Testis (tissue), 2 donors: ENCODE measurements at regions not wholly inside any gene's neighbourhood (a gene's known extent, or its start where the extent isn't known, plus 50 kb on each side); places are given as distances from the start of the nearest gene placed in this dataset.

ENCODE experiments used
- CTCF ChIP-seq, 3 experiments: fragments of 450-650 bp in 2 of 3; fragments of 200-600 bp in 1 of 3; sonication (generic) in 1 of 3; IDR thresholded peaks; one replicate each; pipeline ENCODE4 v1.5.1; 2016 to 2019; ENCODE audit warnings: antibody characterized with exemption in 3 of 3, mild to moderate bottlenecking in 2 of 3, moderate library complexity in 1 of 3
- POLR2A ChIP-seq: fragments of 450-650 bp; IDR thresholded peaks from one replicate; pipeline ENCODE4 v1.6.1; 2017; ENCODE audit warnings: antibody characterized with exemption, mild to moderate bottlenecking, moderate library complexity

- no peak for TF ChIP-seq CTCF (IDR thresholded peaks at IDR 0.05)
- no peak for TF ChIP-seq POLR2A
These were observed 194.9 kb upstream of the ZNF608 start for GRCh38 chr5:124941051-124942049.
